Breast epithelium (tissue), 3 donors: ENCODE measurements at regions not wholly inside any gene's neighbourhood (a gene's known extent, or its start where the extent isn't known, plus 50 kb on each side); places are given as distances from the start of the nearest gene placed in this dataset.

Source experiments
- CTCF ChIP-seq, 3 donors: fragments of 450-650 bp; IDR thresholded peaks; one replicate each; pipeline ENCODE4 v1.5.1; 2016 to 2017; ENCODE audit warnings: antibody characterized with exemption in 3 of 3, mild to moderate bottlenecking in 3 of 3, moderate library complexity in 3 of 3
- POLR2AphosphoS5 ChIP-seq, 3 donors: sonication (generic); formaldehyde crosslinking; IDR thresholded peaks; one replicate each; pipeline ENCODE4 v1.6.1; 2017; ENCODE audit warnings: antibody characterized with exemption in 3 of 3

- TF ChIP-seq CTCF (IDR thresholded peaks at IDR 0.05) (no peak), POLR2AphosphoS5 (IDR thresholded peaks at IDR 0.05) (no peak)
Observed at GRCh38 chr10:56561336-56561735, 200.3 kb upstream of the ZWINT start.
